ENCODE measurements at regions not wholly inside any gene's neighbourhood (a gene's known extent, or its start where the extent isn't known, plus 50 kb on each side); places are given as distances from the start of the nearest gene placed in this dataset.

DNA sequence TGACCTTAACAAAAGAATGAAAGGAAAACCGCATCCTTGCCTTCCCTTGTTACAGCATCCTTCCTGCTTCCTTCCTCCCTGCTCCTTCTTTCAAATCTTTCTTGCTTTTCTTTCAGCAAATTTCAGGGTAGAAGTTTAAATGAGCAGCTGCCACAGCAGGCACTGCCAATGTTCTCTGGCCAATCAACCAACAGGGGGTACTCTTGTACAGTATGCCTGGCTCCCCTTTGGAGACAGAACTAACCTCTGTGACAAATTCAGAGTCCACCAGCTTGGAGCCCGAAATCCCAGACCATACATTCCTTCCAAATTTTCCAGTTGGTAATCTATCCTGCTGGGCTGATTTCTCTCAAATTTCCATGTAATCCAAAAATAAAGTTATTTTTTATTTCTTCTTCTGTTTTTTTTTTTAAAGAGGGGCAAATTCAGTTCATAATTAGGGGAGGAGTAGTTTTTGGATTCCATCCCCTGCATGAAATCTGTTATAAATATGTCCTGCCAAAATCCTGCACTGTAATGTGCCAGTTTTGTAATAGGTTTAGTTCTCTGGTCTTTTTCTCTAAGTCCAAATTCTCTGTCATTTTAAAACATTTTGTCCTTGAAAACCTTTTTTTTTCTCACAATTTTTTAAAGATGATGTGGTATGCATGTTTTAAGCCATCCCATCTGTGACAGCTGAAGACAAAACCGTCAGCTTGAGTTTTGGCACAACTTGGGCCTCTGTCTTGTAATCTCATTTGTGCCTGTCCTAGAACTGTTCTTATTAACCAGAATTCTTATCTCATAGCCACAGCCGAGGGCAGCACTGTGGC is 610.0 kb upstream of the LMO3 start (continued):
- no peak for TF ChIP-seq ZNF263 (CRISPR knock-in tag; IDR thresholded peaks at IDR 0.05; ENCODE audit: low read depth)
- TF ChIP-seq ATF1 (CRISPR knock-in tag; IDR thresholded peaks at IDR 0.05) = no peak
- no peak for TF ChIP-seq PRRX2 (CRISPR knock-in tag; IDR thresholded peaks at IDR 0.05)

GRCh38 chr12:17214929-17215328 is 609.0 kb upstream of the LMO3 start:
- TF ChIP-seq ATF1 (CRISPR knock-in tag; IDR thresholded peaks at IDR 0.05) (no peak), E2F4 (CRISPR knock-in tag; IDR thresholded peaks at IDR 0.05; ENCODE audit: borderline replicate concordance, low read depth) (no peak), SP1 (CRISPR knock-in tag; conservative IDR thresholded peaks at IDR 0.05) (no peak), ZNF532 (CRISPR knock-in tag; IDR thresholded peaks at IDR 0.05; ENCODE audit: borderline replicate concordance) (no peak), TEAD1 (CRISPR knock-in tag; IDR thresholded peaks at IDR 0.05) (no peak), TEAD4 (CRISPR knock-in tag; IDR thresholded peaks at IDR 0.05) (no peak), TP53 (CRISPR knock-in tag; IDR thresholded peaks at IDR 0.05) (no peak), SMAD4 (CRISPR knock-in tag; IDR thresholded peaks at IDR 0.05) (no peak), RELA (CRISPR knock-in tag; IDR thresholded peaks at IDR 0.05; ENCODE audit: borderline replicate concordance) (no peak), MXD4 (CRISPR knock-in tag; IDR thresholded peaks at IDR 0.05; ENCODE audit: borderline replicate concordance) (no peak), USF1 (CRISPR knock-in tag; IDR thresholded peaks at IDR 0.05) (no peak), MYBL2 (CRISPR knock-in tag; IDR thresholded peaks at IDR 0.05) (no peak), ZNF232 (CRISPR knock-in tag; IDR thresholded peaks at IDR 0.05) (no peak), GTF2I (CRISPR knock-in tag; conservative IDR thresholded peaks at IDR 0.05) (no peak), ZNF416 (CRISPR knock-in tag; IDR thresholded peaks at IDR 0.05) (no peak)
- TF ChIP-seq, protein P1, sequence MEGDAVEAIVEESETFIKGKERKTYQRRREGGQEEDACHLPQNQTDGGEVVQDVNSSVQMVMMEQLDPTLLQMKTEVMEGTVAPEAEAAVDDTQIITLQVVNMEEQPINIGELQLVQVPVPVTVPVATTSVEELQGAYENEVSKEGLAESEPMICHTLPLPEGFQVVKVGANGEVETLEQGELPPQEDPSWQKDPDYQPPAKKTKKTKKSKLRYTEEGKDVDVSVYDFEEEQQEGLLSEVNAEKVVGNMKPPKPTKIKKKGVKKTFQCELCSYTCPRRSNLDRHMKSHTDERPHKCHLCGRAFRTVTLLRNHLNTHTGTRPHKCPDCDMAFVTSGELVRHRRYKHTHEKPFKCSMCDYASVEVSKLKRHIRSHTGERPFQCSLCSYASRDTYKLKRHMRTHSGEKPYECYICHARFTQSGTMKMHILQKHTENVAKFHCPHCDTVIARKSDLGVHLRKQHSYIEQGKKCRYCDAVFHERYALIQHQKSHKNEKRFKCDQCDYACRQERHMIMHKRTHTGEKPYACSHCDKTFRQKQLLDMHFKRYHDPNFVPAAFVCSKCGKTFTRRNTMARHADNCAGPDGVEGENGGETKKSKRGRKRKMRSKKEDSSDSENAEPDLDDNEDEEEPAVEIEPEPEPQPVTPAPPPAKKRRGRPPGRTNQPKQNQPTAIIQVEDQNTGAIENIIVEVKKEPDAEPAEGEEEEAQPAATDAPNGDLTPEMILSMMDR (IDR thresholded peaks at IDR 0.05) = no peak
- H3K4me3 Mint-ChIP-seq = no peak overlapping the region
- no peak for DNase-seq (ENCODE audit: low spot score)
- H3K9me3 Mint-ChIP-seq = no peaks in the 10 kb centered on the region
- no peaks in the 10 kb centered on the region for H3K36me3 Mint-ChIP-seq
- CTCF ChIA-PET = no interaction called here
- H3K4me1 Mint-ChIP-seq = no peaks in the 10 kb centered on the region
- ATAC-seq = no peak
- POLR2A ChIA-PET = no interaction called here
- H3K27ac Mint-ChIP-seq = no peak overlapping the region
- H3K27me3 Mint-ChIP-seq (ENCODE audit: low read depth) = no peaks in the 10 kb centered on the region
